ENCODE measurements at regions not wholly inside any gene's neighbourhood (a gene's known extent, or its start where the extent isn't known, plus 50 kb on each side); places are given as distances from the start of the nearest gene placed in this dataset.

DNA sequence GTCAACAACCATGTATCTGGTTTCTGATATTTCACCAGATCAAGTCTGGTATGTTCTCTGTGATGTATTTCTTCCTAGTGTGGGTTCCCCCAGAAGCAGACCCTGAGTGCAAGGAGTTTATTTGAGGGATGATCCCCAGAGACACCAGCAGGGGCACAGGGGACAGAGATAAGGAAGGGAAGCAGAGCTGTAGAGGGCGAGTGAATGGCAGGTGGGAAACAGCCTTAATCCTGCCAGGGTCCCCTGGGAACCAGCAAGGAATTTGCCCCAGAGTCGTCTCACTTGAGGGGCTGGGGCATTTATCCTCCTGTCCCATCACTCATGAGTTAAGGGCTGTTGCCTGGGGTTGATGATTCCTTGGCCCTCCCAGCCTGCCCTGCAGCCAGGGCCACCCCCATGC is 206.4 kb upstream of the BCOR start:
- Histone ChIP-seq H3K27ac (ENCODE audit: low read depth in 2 of 2, low read length in 2 of 2) (no peak overlapping the region), H3K36me3 (ENCODE audit: control insufficient read depth in 2 of 3, insufficient read depth in 3 of 3, low read length in 3 of 3) (no peaks in the 10 kb centered on the region), H3K9ac (ENCODE audit: low read length in 3 of 3) (no peak overlapping the region), H3K9me3 (ENCODE audit: control insufficient read depth in 2 of 3, insufficient read depth in 1 of 3, low read length in 3 of 3) (no peaks in the 10 kb centered on the region), H3K27me3 (ENCODE audit: control insufficient read depth, insufficient read depth, low read length) (no peaks in the 10 kb centered on the region), H3K4me3 (ENCODE audit: low read length in 3 of 3) (no peak overlapping the region), H3K4me1 (ENCODE audit: control insufficient read depth in 2 of 3, insufficient read depth in 2 of 3, low read depth in 1 of 3, low read length in 3 of 3) (no peaks in the 10 kb centered on the region)
- no peak for FAIRE-seq
- TF ChIP-seq, protein P1, sequence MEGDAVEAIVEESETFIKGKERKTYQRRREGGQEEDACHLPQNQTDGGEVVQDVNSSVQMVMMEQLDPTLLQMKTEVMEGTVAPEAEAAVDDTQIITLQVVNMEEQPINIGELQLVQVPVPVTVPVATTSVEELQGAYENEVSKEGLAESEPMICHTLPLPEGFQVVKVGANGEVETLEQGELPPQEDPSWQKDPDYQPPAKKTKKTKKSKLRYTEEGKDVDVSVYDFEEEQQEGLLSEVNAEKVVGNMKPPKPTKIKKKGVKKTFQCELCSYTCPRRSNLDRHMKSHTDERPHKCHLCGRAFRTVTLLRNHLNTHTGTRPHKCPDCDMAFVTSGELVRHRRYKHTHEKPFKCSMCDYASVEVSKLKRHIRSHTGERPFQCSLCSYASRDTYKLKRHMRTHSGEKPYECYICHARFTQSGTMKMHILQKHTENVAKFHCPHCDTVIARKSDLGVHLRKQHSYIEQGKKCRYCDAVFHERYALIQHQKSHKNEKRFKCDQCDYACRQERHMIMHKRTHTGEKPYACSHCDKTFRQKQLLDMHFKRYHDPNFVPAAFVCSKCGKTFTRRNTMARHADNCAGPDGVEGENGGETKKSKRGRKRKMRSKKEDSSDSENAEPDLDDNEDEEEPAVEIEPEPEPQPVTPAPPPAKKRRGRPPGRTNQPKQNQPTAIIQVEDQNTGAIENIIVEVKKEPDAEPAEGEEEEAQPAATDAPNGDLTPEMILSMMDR (IDR thresholded peaks at IDR 0.05; ENCODE audit: borderline replicate concordance, extremely low read depth, insufficient read depth), result no peak
- DNase-seq, result no peak
- intact Hi-C loops (cut with DNase I), result no loop called here

DNA sequence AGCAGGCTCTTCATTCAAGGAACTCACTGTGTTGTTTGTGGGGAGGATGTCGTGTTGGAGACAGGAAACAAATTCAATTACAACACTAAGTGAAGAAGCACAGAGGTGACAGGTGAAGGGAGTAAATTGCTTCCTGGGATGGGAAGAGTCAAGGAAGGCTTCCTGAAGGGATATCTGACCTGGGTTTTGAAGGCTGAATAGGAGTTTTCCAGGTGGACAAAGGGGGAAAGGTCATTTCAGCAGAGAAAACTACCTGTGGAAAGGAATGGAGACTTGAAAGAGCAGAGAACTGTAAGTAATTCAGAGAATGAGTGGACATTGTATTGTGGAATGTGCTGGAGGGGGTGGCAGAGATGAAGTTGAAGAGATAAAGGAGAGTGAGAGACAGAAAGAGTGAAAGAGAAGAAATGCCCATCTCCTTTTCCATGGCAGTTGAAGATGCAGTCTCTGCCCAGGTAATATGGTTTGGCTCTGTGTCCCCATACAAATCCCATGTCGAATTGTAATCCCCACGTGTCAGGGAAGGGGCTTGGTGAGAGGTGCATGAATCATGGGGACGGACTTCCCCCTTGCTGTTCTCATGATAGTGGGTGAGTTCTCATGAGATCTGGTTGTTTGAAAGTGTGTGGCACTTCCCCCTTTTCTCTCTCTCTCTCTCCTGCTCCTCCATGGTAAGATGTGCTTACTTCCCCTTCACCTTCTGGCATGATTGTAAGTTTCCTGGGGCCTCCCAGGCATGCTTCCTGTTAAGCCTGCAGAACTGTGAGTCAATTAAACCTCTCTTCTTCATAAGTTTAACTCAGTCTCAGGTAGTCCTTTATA is 205.7 kb upstream of the BCOR start:
- FAIRE-seq (no peak), DNase-seq (no peak)
- Histone ChIP-seq H3K4me1 (ENCODE audit: control insufficient read depth in 2 of 3, insufficient read depth in 2 of 3, low read depth in 1 of 3, low read length in 3 of 3) (no peaks in the 10 kb centered on the region), H3K4me3 (ENCODE audit: low read length in 3 of 3) (no peak overlapping the region), H3K27ac (ENCODE audit: low read depth in 2 of 2, low read length in 2 of 2) (no peak overlapping the region), H3K36me3 (ENCODE audit: control insufficient read depth in 2 of 3, insufficient read depth in 3 of 3, low read length in 3 of 3) (no peaks in the 10 kb centered on the region), H3K9ac (ENCODE audit: low read length in 3 of 3) (no peak overlapping the region), H3K27me3 (ENCODE audit: control insufficient read depth, insufficient read depth, low read length) (no peaks in the 10 kb centered on the region), H3K9me3 (ENCODE audit: control insufficient read depth in 2 of 3, insufficient read depth in 1 of 3, low read length in 3 of 3) (no peaks in the 10 kb centered on the region)
- TF ChIP-seq, protein P1 (IDR thresholded peaks at IDR 0.05; ENCODE audit: borderline replicate concordance, extremely low read depth, insufficient read depth), result no peak
- intact Hi-C loops (cut with DNase I), result no loop called here

DNA sequence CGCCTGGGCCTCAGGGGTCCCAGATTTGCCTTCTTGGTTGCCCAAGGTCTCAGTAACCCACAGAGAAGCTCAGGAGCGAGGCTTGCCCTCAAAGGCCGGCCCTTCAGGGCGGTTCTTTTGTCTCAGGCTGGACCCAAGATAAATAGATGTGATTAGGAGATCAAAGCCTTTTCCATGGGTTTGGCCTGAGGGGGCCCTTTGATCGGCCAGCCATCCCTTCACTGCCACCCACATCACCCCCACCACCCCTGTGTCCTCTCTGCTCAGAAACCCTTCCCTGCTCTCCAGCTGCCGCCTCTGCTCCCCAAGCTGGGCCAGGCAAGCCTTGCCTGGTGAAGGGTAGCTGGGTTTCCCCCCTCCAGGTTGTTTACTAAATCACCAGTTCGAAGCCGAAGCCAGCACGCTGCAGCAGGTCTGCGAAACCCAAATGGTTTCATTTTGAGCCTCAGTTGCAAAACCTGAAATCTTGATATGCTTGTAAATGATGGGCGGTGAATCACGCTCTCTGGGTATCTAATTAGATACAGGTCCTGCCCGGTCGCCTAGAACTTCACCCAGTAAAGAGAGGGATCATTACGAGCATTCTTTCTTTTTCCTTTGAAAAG is 202.6 kb upstream of the BCOR start:
- no peak for FAIRE-seq
- Histone ChIP-seq H3K9me3 (ENCODE audit: control insufficient read depth in 2 of 3, insufficient read depth in 1 of 3, low read length in 3 of 3) (no peaks in the 10 kb centered on the region), H3K4me3 (ENCODE audit: low read length in 3 of 3) (no peak overlapping the region), H3K27me3 (ENCODE audit: control insufficient read depth, insufficient read depth, low read length) (no peaks in the 10 kb centered on the region), H3K9ac (ENCODE audit: low read length in 3 of 3) (no peak overlapping the region), H3K27ac (ENCODE audit: low read depth in 2 of 2, low read length in 2 of 2) (no peak overlapping the region), H3K36me3 (ENCODE audit: control insufficient read depth in 2 of 3, insufficient read depth in 3 of 3, low read length in 3 of 3) (no peaks in the 10 kb centered on the region), H3K4me1 (ENCODE audit: control insufficient read depth in 2 of 3, insufficient read depth in 2 of 3, low read depth in 1 of 3, low read length in 3 of 3) (no peaks in the 10 kb centered on the region)
- TF ChIP-seq, protein P1 (IDR thresholded peaks at IDR 0.05; ENCODE audit: borderline replicate concordance, extremely low read depth, insufficient read depth), result no peak
- intact Hi-C loops (cut with DNase I), result no loop called here
- peak in 4 of 5 donors; percentile 30 to 45 (median 32) for DNase-seq

Measured in kidney (tissue), 13 donors.